Smooth muscle cell (in vitro differentiated cells): ENCODE measurements at regions not wholly inside any gene's neighbourhood (a gene's known extent, or its start where the extent isn't known, plus 50 kb on each side); places are given as distances from the start of the nearest gene placed in this dataset.

Experiments
- DNase-seq: peaks from one replicate; lab custom pipeline; 2025; ENCODE audit not compliant: unreplicated experiment; lab: John Stamatoyannopoulos, UW
- H2AFZ ChIP-seq: fragments of 200-600 bp; sonication (generic); 2 replicates; pipeline ENCODE4 v1.6.0; 2016; ENCODE audit warnings: antibody characterized with exemption, low read depth, mild to moderate bottlenecking
- H3F3A ChIP-seq: fragments of 200-600 bp; sonication (generic); 2 replicates; pipeline ENCODE4 v1.6.0; 2017; ENCODE audit warnings: antibody characterized with exemption, low read depth
- H3K27ac ChIP-seq: fragments of 200-600 bp; sonication (generic); 2 replicates; pipeline ENCODE4 v1.5.1; 2016; ENCODE audit warnings: low read depth, mild to moderate bottlenecking
- H3K27me3 ChIP-seq: fragments of 200-600 bp; sonication (generic); 2 replicates; pipeline ENCODE4 v1.6.1; 2016; ENCODE audit warnings: low read depth, mild to moderate bottlenecking
- H3K36me3 ChIP-seq: fragments of 200-600 bp; sonication (generic); 2 replicates; pipeline ENCODE4 v1.5.1; 2016; ENCODE audit warnings: low read depth
- H3K4me1 ChIP-seq: fragments of 200-600 bp; sonication (generic); 2 replicates; pipeline ENCODE4 v1.5.1; 2016; ENCODE audit warnings: low read depth
- H3K4me2 ChIP-seq: fragments of 200-600 bp; sonication (generic); 2 replicates; pipeline ENCODE4 v1.6.0; 2016; ENCODE audit warnings: mild to moderate bottlenecking
- H3K4me3 ChIP-seq: fragments of 200-600 bp; sonication (generic); 2 replicates; pipeline ENCODE4 v1.5.1; 2016; ENCODE audit warnings: mild to moderate bottlenecking
- H3K79me2 ChIP-seq: fragments of 200-600 bp; sonication (generic); 2 replicates; pipeline ENCODE4 v1.6.0; 2016; ENCODE audit warnings: low read depth, mild to moderate bottlenecking
- H3K9ac ChIP-seq: fragments of 200-600 bp; sonication (generic); 2 replicates; pipeline ENCODE4 v1.6.0; 2016; ENCODE audit warnings: low read depth
- H3K9me3 ChIP-seq: fragments of 200-600 bp; sonication (generic); replicated peaks from 2 replicates; pipeline ENCODE4 v1.5.1; 2016; ENCODE audit warnings: low read depth
- H4K20me1 ChIP-seq: fragments of 200-600 bp; sonication (generic); 2 replicates; pipeline ENCODE4 v1.6.0; 2016; ENCODE audit warnings: low read depth
- CTCF ChIP-seq: fragments of 200-600 bp; sonication (generic); IDR thresholded peaks from 2 replicates; pipeline ENCODE4 v1.5.1; 2017; ENCODE audit warnings: borderline replicate concordance, mild to moderate bottlenecking, antibody characterized with exemption; ENCODE audit not compliant: insufficient read depth, poor library complexity, severe bottlenecking
- WGBS: methylation state at CpG from one replicate; pipeline ENCODE4 v1.1.7; 2016; ENCODE audit warnings: low lambda C conversion rate; 5-methylcytosine and 5-hydroxymethylcytosine counted together

GRCh38 chr4:8710946-8711345 lies 118.4 kb downstream of the CPZ start:
- TF ChIP-seq CTCF = no peak
- H2AFZ ChIP-seq = no peak overlapping the region
- H3K79me2 ChIP-seq = no peaks in the 10 kb centered on the region
- WGBS = 71% methylated on average over 8 of the region's 8 CpGs
- no peaks in the 10 kb centered on the region for H3K27me3 ChIP-seq
- H3K4me2 ChIP-seq = no peak overlapping the region
- H4K20me1 ChIP-seq = no peaks in the 10 kb centered on the region
- H3K36me3 ChIP-seq = no peaks in the 10 kb centered on the region
- H3F3A ChIP-seq = no peaks in the 10 kb centered on the region
- H3K27ac ChIP-seq = no peak overlapping the region
- no peak for DNase-seq
- H3K9ac ChIP-seq = no peak overlapping the region
- H3K4me3 ChIP-seq = no peak overlapping the region
- no peaks in the 10 kb centered on the region for H3K4me1 ChIP-seq
- H3K9me3 ChIP-seq = peaks cover 3% of the 10 kb centered on the region

- no peak overlapping the region for H3K4me2 ChIP-seq
- no peak for TF ChIP-seq CTCF
- H3K36me3 ChIP-seq = no peaks in the 10 kb centered on the region
- H3K4me1 ChIP-seq = peaks cover 5% of the 10 kb centered on the region
- no peaks in the 10 kb centered on the region for H3K79me2 ChIP-seq
- WGBS = 90% methylated on average over 6 of the region's 6 CpGs
- no peaks in the 10 kb centered on the region for H4K20me1 ChIP-seq
- H3K4me3 ChIP-seq = no peak overlapping the region
- H3K9me3 ChIP-seq = peaks cover 3% of the 10 kb centered on the region
- no peaks in the 10 kb centered on the region for H3K27me3 ChIP-seq
- no peaks in the 10 kb centered on the region for H3F3A ChIP-seq
- no peak overlapping the region for H3K9ac ChIP-seq
- DNase-seq = no peak
- H2AFZ ChIP-seq = no peak overlapping the region
- H3K27ac ChIP-seq = no peak overlapping the region
Measured at GRCh38 chr4:8710416-8710815, 117.9 kb downstream of the CPZ start.

- H3K36me3 ChIP-seq = no peaks in the 10 kb centered on the region
- WGBS = 67% methylated on average over 23 of the region's 23 CpGs
- no peak overlapping the region for H2AFZ ChIP-seq
- no peaks in the 10 kb centered on the region for H3K79me2 ChIP-seq
- no peaks in the 10 kb centered on the region for H3F3A ChIP-seq
- no peaks in the 10 kb centered on the region for H4K20me1 ChIP-seq
- no peak for DNase-seq
- no peak overlapping the region for H3K4me3 ChIP-seq
- H3K9ac ChIP-seq = no peak overlapping the region
- H3K27ac ChIP-seq = no peak overlapping the region
- H3K9me3 ChIP-seq = peaks cover 3% of the 10 kb centered on the region
- no peaks in the 10 kb centered on the region for H3K27me3 ChIP-seq
- H3K4me1 ChIP-seq = peaks cover 11% of the 10 kb centered on the region
- no peak for TF ChIP-seq CTCF
- H3K4me2 ChIP-seq = no peak overlapping the region
Measured at GRCh38 chr4:8709729-8710360, 117.3 kb downstream of the CPZ start.

GRCh38 chr4:8709050-8709728 lies 116.6 kb downstream of the CPZ start:
- Histone ChIP-seq H3K9ac (no peak overlapping the region), H3K4me1 (peaks cover 11% of the 10 kb centered on the region), H3K27ac (no peak overlapping the region), H3K4me2 (no peak overlapping the region), H4K20me1 (no peaks in the 10 kb centered on the region), H3K4me3 (no peak overlapping the region), H3K9me3 (no peaks in the 10 kb centered on the region), H3K27me3 (no peaks in the 10 kb centered on the region), H3K79me2 (no peaks in the 10 kb centered on the region), H3F3A (no peaks in the 10 kb centered on the region), H2AFZ (no peak overlapping the region), H3K36me3 (no peaks in the 10 kb centered on the region)
- no peak for TF ChIP-seq CTCF
- WGBS = 92% methylated on average over 15 of the region's 15 CpGs
- no peak for DNase-seq
